Lower lobe of right lung (tissue), 2 donors: ENCODE measurements at regions not wholly inside any gene's neighbourhood (a gene's known extent, or its start where the extent isn't known, plus 50 kb on each side); places are given as distances from the start of the nearest gene placed in this dataset.

ENCODE experiments used
- ATAC-seq, 2 donors: fragments of 200-7000 bp; cut with Tn5 transposase; one replicate each; pipeline ENCODE4 v1.9.1; 2020 to 2022; ENCODE audit warnings: mild to moderate bottlenecking in 2 of 2, moderate library complexity in 2 of 2
- DNase-seq: peaks from one replicate; pipeline ENCODE4 v3.0.0-alpha.2; 2020
- H3K27ac ChIP-seq: fragments of 200-600 bp; one replicate; pipeline ENCODE4 v1.8.0; 2022
- H3K27me3 ChIP-seq: fragments of 200-600 bp; one replicate; pipeline ENCODE4 v1.8.0; 2022; ENCODE audit warnings: low read depth
- H3K36me3 ChIP-seq: fragments of 200-600 bp; one replicate; pipeline ENCODE4 v1.8.0; 2022; ENCODE audit warnings: mild to moderate bottlenecking
- H3K4me1 ChIP-seq: fragments of 200-600 bp; one replicate; pipeline ENCODE4 v1.8.0; 2022
- H3K4me3 ChIP-seq: fragments of 200-600 bp; one replicate; pipeline ENCODE4 v1.8.0; 2022; ENCODE audit warnings: mild to moderate bottlenecking
- H3K9me3 ChIP-seq: fragments of 200-600 bp; one replicate; pipeline ENCODE4 v1.8.0; 2022
- CTCF ChIP-seq: fragments of 200-600 bp; IDR thresholded peaks from one replicate; pipeline ENCODE4 v1.8.0; 2022; ENCODE audit warnings: antibody characterized with exemption, mild to moderate bottlenecking
- intact Hi-C: fragments of 100-400 bp; cut with DNase I; formaldehyde crosslinking; loops from one replicate; pipeline ENCODE4 v1.11.0; 2022
- donor health status: DM: no; HTN: yes; CAD: no; lungs with severe emphysema.

- no peak for DNase-seq
- ATAC-seq: no peak
- H3K36me3 ChIP-seq: no peaks in the 10 kb centered on the region
- no peaks in the 10 kb centered on the region for H3K27me3 ChIP-seq
- no peak overlapping the region for H3K4me3 ChIP-seq
- H3K27ac ChIP-seq: no peak overlapping the region
- intact Hi-C loops: no loop called here
- H3K9me3 ChIP-seq: no peaks in the 10 kb centered on the region
- TF ChIP-seq CTCF: no peak
- no peaks in the 10 kb centered on the region for H3K4me1 ChIP-seq
Observed at GRCh38 chr10:128950159-128950915, 516.7 kb upstream of the MGMT start.

- Histone ChIP-seq H3K9me3 (no peaks in the 10 kb centered on the region), H3K4me1 (no peaks in the 10 kb centered on the region), H3K4me3 (no peak overlapping the region), H3K27me3 (no peaks in the 10 kb centered on the region), H3K27ac (no peak overlapping the region), H3K36me3 (no peaks in the 10 kb centered on the region)
- intact Hi-C loops: no loop called here
- ATAC-seq (no peak), DNase-seq (no peak)
- no peak for TF ChIP-seq CTCF
Observed at GRCh38 chr10:128950916-128951275, 516.1 kb upstream of the MGMT start.

DNA sequence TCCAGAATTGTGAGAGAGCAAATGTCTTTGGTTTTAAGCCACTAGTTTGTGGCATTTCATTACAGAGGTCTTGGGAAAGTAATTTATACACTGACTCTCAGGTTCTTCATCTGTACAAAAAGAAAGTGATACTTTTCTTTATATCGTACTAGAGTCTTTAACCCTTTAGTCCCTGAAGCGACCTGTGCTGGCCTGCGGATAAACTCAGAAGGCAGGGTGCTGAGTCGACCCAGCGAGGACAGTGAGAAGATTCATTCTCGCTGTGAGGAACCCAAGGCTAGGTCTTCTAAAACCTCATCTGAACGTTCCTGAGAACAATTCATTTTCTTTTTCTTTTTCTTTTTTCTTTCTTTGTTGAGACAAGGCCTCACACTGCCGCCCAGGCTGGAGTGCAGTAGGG lies 514.2 kb upstream of the MGMT start:
- no peaks in the 10 kb centered on the region for H3K4me1 ChIP-seq
- H3K9me3 ChIP-seq: no peaks in the 10 kb centered on the region
- intact Hi-C loops: no loop called here
- DNase-seq: no peak
- H3K4me3 ChIP-seq: no peak overlapping the region
- no peak for TF ChIP-seq CTCF
- no peaks in the 10 kb centered on the region for H3K27me3 ChIP-seq
- no peak for ATAC-seq
- H3K27ac ChIP-seq: no peak overlapping the region
- no peaks in the 10 kb centered on the region for H3K36me3 ChIP-seq

GRCh38 chr10:128956149-128956548 lies 510.9 kb upstream of the MGMT start:
- TF ChIP-seq CTCF: no peak
- Histone ChIP-seq H3K27ac (no peak overlapping the region), H3K4me1 (no peaks in the 10 kb centered on the region), H3K9me3 (no peaks in the 10 kb centered on the region), H3K4me3 (no peak overlapping the region), H3K36me3 (no peaks in the 10 kb centered on the region), H3K27me3 (no peaks in the 10 kb centered on the region)
- no peak for DNase-seq
- ATAC-seq: no peak
- intact Hi-C loops: no loop called here

- Histone ChIP-seq H3K4me1 (no peaks in the 10 kb centered on the region), H3K9me3 (no peaks in the 10 kb centered on the region), H3K4me3 (no peak overlapping the region), H3K27me3 (no peaks in the 10 kb centered on the region), H3K36me3 (no peaks in the 10 kb centered on the region), H3K27ac (no peak overlapping the region)
- TF ChIP-seq CTCF: no peak
- no peak for DNase-seq
- intact Hi-C loops: no loop called here
- no peak for ATAC-seq
Observed at GRCh38 chr10:128957221-128957620, 509.8 kb upstream of the MGMT start.
